C4-2B (cell line): ENCODE measurements at regions not wholly inside any gene's neighbourhood (a gene's known extent, or its start where the extent isn't known, plus 50 kb on each side); places are given as distances from the start of the nearest gene placed in this dataset.

ENCODE experiments used
- ZFX ChIP-seq: fragments of 450-650 bp; IDR thresholded peaks from 2 replicates; pipeline ENCODE4 v1.6.1; 2017
- TF ChIP-seq, protein P1 (sequence below): fragments of 450-650 bp; conservative IDR thresholded peaks from 2 replicates; pipeline ENCODE4 v1.5.1; 2017; ENCODE audit warnings: mild to moderate bottlenecking

GRCh38 chr2:234429265-234429664 is 67.6 kb downstream of the ARL4C start:
- TF ChIP-seq, protein P1, sequence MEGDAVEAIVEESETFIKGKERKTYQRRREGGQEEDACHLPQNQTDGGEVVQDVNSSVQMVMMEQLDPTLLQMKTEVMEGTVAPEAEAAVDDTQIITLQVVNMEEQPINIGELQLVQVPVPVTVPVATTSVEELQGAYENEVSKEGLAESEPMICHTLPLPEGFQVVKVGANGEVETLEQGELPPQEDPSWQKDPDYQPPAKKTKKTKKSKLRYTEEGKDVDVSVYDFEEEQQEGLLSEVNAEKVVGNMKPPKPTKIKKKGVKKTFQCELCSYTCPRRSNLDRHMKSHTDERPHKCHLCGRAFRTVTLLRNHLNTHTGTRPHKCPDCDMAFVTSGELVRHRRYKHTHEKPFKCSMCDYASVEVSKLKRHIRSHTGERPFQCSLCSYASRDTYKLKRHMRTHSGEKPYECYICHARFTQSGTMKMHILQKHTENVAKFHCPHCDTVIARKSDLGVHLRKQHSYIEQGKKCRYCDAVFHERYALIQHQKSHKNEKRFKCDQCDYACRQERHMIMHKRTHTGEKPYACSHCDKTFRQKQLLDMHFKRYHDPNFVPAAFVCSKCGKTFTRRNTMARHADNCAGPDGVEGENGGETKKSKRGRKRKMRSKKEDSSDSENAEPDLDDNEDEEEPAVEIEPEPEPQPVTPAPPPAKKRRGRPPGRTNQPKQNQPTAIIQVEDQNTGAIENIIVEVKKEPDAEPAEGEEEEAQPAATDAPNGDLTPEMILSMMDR: no peak
- no peak for TF ChIP-seq ZFX
